Peyer's patch (tissue), 4 donors: ENCODE measurements at regions not wholly inside any gene's neighbourhood (a gene's known extent, or its start where the extent isn't known, plus 50 kb on each side); places are given as distances from the start of the nearest gene placed in this dataset.

Source experiments
- CTCF ChIP-seq, 6 experiments: fragments of 450-650 bp in 4 of 6; fragments of 200-600 bp in 2 of 6; sonication (generic) in 1 of 6; IDR thresholded peaks; one replicate each; pipeline ENCODE4 v1.5.1; 2017 to 2019; ENCODE audit warnings: antibody characterized with exemption in 6 of 6, mild to moderate bottlenecking in 3 of 6, moderate library complexity in 1 of 6
- POLR2A ChIP-seq, 2 donors: fragments of 450-650 bp; IDR thresholded peaks; one replicate each; pipeline ENCODE4 v1.5.1; 2017; ENCODE audit warnings: antibody characterized with exemption in 2 of 2, mild to moderate bottlenecking in 2 of 2, moderate library complexity in 2 of 2

DNA sequence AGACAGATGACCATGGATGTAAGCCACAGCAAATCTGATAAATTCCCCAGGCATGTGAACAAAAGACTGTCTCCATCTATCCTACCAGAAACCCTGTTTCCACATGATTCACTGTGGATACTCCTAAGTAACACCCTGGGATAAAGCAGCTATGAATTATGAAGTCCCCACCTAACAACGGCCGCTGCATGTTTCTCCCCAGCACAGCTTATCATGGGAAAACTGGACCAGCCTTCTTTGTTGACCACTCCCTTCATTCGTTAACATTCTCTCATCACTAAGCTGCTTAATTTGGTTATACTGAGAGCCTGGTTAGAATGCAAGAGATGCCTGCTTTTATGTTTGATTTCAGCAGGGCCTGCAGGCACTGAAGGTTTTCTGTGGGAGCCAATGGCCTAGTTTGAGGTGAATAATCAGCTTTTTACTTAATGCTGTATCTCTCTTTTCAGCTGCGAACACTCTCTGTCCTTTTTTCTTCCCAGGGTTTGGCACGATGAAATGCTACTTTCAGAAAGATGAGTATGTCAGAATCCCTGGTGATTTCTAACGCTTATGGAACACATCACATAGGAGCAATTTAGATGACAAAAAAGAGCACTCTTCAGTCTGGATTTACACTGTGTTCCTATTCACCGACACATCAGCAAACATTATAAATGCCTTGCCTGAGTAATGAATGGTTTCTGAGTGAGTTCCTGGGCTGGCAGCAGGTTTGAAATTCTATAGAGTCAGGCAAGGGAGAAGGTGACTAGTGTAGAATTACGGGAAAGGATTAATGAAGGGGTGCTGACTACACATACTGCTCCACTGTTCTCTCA, 318.4 kb upstream of the ZNF608 start:
- no peak for TF ChIP-seq CTCF (IDR thresholded peaks at IDR 0.05)
- TF ChIP-seq POLR2A (IDR thresholded peaks at IDR 0.05): no peak
